SK-N-SH treated with all-trans-retinoic acid at 6 μM for 48 hours (cell line): ENCODE measurements at regions not wholly inside any gene's neighbourhood (a gene's known extent, or its start where the extent isn't known, plus 50 kb on each side); places are given as distances from the start of the nearest gene placed in this dataset.

Source experiments
- ATAC-seq: fragments of 200-7000 bp; cut with Tn5 transposase; 3 replicates; pipeline ENCODE4 v1.9.1; 2020; ENCODE audit warnings: mild to moderate bottlenecking, moderate library complexity
- ARNTL ChIP-seq: fragments of 450-650 bp; formaldehyde crosslinking; IDR thresholded peaks from 2 replicates; pipeline ENCODE4 v1.5.0; 2020; ENCODE audit warnings: low read depth, mild to moderate bottlenecking, moderate library complexity, borderline replicate concordance
- BACH2 ChIP-seq: fragments of 250-450 bp; sonication (Bioruptor Pico); IDR thresholded peaks from 2 replicates; pipeline ENCODE4 v1.9.0; 2021; ENCODE audit warnings: mild to moderate bottlenecking, borderline replicate concordance
- CSDC2 ChIP-seq: fragments of 250-450 bp; sonication (Bioruptor Pico); IDR thresholded peaks from 2 replicates; pipeline ENCODE4 v1.5.0; 2020; ENCODE audit warnings: mild to moderate bottlenecking, moderate library complexity
- GLIS3 ChIP-seq: fragments of 250-450 bp; sonication (Bioruptor Pico); IDR thresholded peaks from 2 replicates; pipeline ENCODE4 v1.5.0; 2020; ENCODE audit warnings: mild to moderate bottlenecking, moderate library complexity
- ISL1 ChIP-seq: fragments of 250-450 bp; sonication (Bioruptor Pico); IDR thresholded peaks from 2 replicates; pipeline ENCODE4 v2.1.2; 2022; ENCODE audit warnings: mild to moderate bottlenecking, moderate library complexity
- OSR1 ChIP-seq: fragments of 250-450 bp; sonication (Bioruptor Pico); IDR thresholded peaks from 2 replicates; pipeline ENCODE4 v1.8.0; 2022; ENCODE audit warnings: moderate library complexity, mild to moderate bottlenecking, inconsistent platforms
- PPARA ChIP-seq: fragments of 250-450 bp; sonication (Bioruptor Pico); IDR thresholded peaks from 2 replicates; pipeline ENCODE4 v1.5.0; 2020; ENCODE audit warnings: mild to moderate bottlenecking, borderline replicate concordance
- RARB ChIP-seq: fragments of 250-450 bp; sonication (Bioruptor Pico); IDR thresholded peaks from 2 replicates; pipeline ENCODE4 v1.8.0; 2021; ENCODE audit warnings: mild to moderate bottlenecking, moderate library complexity
- TCF4 ChIP-seq: fragments of 250-450 bp; sonication (Bioruptor Pico); IDR thresholded peaks from 2 replicates; pipeline ENCODE4 v1.8.0; 2021; ENCODE audit warnings: mild to moderate bottlenecking, moderate library complexity, borderline replicate concordance
- TOX ChIP-seq: fragments of 250-450 bp; sonication (Bioruptor Pico); IDR thresholded peaks from 2 replicates; pipeline ENCODE4 v1.8.0; 2021; ENCODE audit warnings: mild to moderate bottlenecking, moderate library complexity, borderline replicate concordance
- ZFP3 ChIP-seq: fragments of 250-450 bp; sonication (Bioruptor Pico); IDR thresholded peaks from 2 replicates; pipeline ENCODE4 v1.5.0; 2020; ENCODE audit warnings: mild to moderate bottlenecking, moderate library complexity
- ZNF565 ChIP-seq: fragments of 450-650 bp; formaldehyde crosslinking; conservative IDR thresholded peaks from 2 replicates; pipeline ENCODE4 v1.5.0; 2020; ENCODE audit warnings: low read depth, mild to moderate bottlenecking, moderate library complexity
- ZNF70 ChIP-seq: fragments of 450-650 bp; formaldehyde crosslinking; IDR thresholded peaks from 2 replicates; pipeline ENCODE4 v1.5.0; 2020; ENCODE audit warnings: mild to moderate bottlenecking, moderate library complexity
- ZNF8 ChIP-seq: fragments of 450-650 bp; formaldehyde crosslinking; IDR thresholded peaks from 2 replicates; pipeline ENCODE4 v1.5.0; 2020; ENCODE audit warnings: mild to moderate bottlenecking, moderate library complexity
- TF ChIP-seq, protein P1 (sequence below): fragments of 250-450 bp; sonication (Bioruptor Pico); IDR thresholded peaks from 2 replicates; pipeline ENCODE4 v1.5.1; 2020; ENCODE audit warnings: low read depth, mild to moderate bottlenecking, moderate library complexity
- TF ChIP-seq, protein P2 (sequence below): fragments of 250-450 bp; sonication (Bioruptor Pico); IDR thresholded peaks from 2 replicates; pipeline ENCODE4 v1.5.1; 2021; ENCODE audit warnings: mild to moderate bottlenecking, moderate library complexity
- TF ChIP-seq, protein P3 (sequence below): fragments of 250-450 bp; sonication (Bioruptor Pico); IDR thresholded peaks from 2 replicates; pipeline ENCODE4 v1.8.0; 2020; ENCODE audit warnings: mild to moderate bottlenecking, moderate library complexity, borderline replicate concordance
- TF ChIP-seq, protein P4 (sequence below): fragments of 250-450 bp; sonication (Bioruptor Pico); IDR thresholded peaks from 2 replicates; pipeline ENCODE4 v1.5.0; 2020; ENCODE audit warnings: mild to moderate bottlenecking, moderate library complexity
- TF ChIP-seq, protein P5 (sequence below): fragments of 250-450 bp; sonication (Bioruptor Pico); IDR thresholded peaks from 2 replicates; pipeline ENCODE4 v1.8.0; 2021; ENCODE audit warnings: low read depth, mild to moderate bottlenecking, moderate library complexity, borderline replicate concordance

DNA sequence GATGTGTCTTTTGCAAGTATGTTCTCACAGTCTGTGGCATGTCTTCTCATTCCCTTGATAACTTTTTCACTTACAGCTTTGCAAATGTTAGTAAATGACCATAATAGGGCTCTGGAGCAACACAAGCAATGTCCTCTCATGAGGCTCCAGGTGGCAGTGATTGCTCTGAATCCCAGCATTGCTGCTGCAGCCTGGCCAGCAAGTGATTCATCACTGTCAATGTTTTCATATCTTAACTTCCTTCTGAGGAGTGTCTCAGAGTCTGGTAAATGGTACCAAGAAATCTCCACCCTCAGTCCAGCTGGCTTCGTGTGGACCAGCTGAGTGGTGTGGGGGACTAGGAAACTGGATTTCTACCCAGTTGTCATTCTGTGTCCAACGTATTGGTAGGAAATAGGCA lies 139.6 kb downstream of the MYLK4 start:
- TF ChIP-seq, protein P1, sequence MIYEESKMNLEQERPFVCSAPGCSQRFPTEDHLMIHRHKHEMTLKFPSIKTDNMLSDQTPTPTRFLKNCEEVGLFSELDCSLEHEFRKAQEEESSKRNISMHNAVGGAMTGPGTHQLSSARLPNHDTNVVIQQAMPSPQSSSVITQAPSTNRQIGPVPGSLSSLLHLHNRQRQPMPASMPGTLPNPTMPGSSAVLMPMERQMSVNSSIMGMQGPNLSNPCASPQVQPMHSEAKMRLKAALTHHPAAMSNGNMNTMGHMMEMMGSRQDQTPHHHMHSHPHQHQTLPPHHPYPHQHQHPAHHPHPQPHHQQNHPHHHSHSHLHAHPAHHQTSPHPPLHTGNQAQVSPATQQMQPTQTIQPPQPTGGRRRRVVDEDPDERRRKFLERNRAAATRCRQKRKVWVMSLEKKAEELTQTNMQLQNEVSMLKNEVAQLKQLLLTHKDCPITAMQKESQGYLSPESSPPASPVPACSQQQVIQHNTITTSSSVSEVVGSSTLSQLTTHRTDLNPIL (CRISPR knock-in tag) = no peak
- TF ChIP-seq PPARA (CRISPR knock-in tag) (no peak), ARNTL (CRISPR knock-in tag) (no peak), OSR1 (CRISPR knock-in tag) (no peak), BACH2 (CRISPR knock-in tag) (no peak), ZNF565 (CRISPR knock-in tag) (no peak), TCF4 (CRISPR knock-in tag) (no peak), RARB (CRISPR knock-in tag) (no peak), ZFP3 (CRISPR knock-in tag) (no peak), ZNF70 (CRISPR knock-in tag) (no peak), CSDC2 (CRISPR knock-in tag) (no peak), ZNF8 (no peak), TOX (CRISPR knock-in tag) (no peak), GLIS3 (CRISPR knock-in tag) (no peak), ISL1 (no peak)
- TF ChIP-seq, protein P2, sequence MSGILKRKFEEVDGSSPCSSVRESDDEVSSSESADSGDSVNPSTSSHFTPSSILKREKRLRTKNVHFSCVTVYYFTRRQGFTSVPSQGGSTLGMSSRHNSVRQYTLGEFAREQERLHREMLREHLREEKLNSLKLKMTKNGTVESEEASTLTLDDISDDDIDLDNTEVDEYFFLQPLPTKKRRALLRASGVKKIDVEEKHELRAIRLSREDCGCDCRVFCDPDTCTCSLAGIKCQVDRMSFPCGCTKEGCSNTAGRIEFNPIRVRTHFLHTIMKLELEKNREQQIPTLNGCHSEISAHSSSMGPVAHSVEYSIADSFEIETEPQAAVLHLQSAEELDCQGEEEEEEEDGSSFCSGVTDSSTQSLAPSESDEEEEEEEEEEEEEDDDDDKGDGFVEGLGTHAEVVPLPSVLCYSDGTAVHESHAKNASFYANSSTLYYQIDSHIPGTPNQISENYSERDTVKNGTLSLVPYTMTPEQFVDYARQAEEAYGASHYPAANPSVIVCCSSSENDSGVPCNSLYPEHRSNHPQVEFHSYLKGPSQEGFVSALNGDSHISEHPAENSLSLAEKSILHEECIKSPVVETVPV (CRISPR knock-in tag) = no peak
- TF ChIP-seq, protein P3, sequence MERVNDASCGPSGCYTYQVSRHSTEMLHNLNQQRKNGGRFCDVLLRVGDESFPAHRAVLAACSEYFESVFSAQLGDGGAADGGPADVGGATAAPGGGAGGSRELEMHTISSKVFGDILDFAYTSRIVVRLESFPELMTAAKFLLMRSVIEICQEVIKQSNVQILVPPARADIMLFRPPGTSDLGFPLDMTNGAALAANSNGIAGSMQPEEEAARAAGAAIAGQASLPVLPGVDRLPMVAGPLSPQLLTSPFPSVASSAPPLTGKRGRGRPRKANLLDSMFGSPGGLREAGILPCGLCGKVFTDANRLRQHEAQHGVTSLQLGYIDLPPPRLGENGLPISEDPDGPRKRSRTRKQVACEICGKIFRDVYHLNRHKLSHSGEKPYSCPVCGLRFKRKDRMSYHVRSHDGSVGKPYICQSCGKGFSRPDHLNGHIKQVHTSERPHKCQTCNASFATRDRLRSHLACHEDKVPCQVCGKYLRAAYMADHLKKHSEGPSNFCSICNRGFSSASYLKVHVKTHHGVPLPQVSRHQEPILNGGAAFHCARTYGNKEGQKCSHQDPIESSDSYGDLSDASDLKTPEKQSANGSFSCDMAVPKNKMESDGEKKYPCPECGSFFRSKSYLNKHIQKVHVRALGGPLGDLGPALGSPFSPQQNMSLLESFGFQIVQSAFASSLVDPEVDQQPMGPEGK (CRISPR knock-in tag) = no peak
- TF ChIP-seq, protein P4, sequence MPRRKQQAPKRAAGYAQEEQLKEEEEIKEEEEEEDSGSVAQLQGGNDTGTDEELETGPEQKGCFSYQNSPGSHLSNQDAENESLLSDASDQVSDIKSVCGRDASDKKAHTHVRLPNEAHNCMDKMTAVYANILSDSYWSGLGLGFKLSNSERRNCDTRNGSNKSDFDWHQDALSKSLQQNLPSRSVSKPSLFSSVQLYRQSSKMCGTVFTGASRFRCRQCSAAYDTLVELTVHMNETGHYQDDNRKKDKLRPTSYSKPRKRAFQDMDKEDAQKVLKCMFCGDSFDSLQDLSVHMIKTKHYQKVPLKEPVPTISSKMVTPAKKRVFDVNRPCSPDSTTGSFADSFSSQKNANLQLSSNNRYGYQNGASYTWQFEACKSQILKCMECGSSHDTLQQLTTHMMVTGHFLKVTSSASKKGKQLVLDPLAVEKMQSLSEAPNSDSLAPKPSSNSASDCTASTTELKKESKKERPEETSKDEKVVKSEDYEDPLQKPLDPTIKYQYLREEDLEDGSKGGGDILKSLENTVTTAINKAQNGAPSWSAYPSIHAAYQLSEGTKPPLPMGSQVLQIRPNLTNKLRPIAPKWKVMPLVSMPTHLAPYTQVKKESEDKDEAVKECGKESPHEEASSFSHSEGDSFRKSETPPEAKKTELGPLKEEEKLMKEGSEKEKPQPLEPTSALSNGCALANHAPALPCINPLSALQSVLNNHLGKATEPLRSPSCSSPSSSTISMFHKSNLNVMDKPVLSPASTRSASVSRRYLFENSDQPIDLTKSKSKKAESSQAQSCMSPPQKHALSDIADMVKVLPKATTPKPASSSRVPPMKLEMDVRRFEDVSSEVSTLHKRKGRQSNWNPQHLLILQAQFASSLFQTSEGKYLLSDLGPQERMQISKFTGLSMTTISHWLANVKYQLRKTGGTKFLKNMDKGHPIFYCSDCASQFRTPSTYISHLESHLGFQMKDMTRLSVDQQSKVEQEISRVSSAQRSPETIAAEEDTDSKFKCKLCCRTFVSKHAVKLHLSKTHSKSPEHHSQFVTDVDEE (CRISPR knock-in tag) = no peak
- ATAC-seq = no peak

DNA sequence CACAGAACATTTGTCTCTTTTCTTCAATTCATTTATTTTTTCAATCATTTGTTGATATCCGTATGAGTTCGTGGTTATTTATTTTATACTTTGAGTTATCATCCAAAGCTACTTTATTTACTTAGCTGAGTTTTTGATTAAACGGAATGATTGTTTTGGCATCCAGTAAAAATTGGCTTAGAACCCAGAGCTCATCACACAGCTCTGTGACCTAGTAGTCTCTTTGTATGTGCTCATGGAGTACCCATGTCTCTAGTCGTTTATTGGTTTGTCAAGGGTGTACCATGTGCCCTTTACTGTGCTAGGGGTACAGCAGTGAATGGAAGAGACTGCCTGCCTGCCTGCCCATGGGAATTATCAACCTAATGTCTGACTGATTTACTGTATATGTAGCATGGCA lies 142.2 kb downstream of the MYLK4 start:
- TF ChIP-seq RARB (CRISPR knock-in tag) (no peak), ZNF8 (no peak), PPARA (CRISPR knock-in tag) (no peak), GLIS3 (CRISPR knock-in tag) (no peak)
- TF ChIP-seq, protein P3 (CRISPR knock-in tag) = no peak
- TF ChIP-seq, protein P1 (CRISPR knock-in tag) = no peak
- TF ChIP-seq, protein P4 (CRISPR knock-in tag) = no peak
- TF ChIP-seq, protein P5, sequence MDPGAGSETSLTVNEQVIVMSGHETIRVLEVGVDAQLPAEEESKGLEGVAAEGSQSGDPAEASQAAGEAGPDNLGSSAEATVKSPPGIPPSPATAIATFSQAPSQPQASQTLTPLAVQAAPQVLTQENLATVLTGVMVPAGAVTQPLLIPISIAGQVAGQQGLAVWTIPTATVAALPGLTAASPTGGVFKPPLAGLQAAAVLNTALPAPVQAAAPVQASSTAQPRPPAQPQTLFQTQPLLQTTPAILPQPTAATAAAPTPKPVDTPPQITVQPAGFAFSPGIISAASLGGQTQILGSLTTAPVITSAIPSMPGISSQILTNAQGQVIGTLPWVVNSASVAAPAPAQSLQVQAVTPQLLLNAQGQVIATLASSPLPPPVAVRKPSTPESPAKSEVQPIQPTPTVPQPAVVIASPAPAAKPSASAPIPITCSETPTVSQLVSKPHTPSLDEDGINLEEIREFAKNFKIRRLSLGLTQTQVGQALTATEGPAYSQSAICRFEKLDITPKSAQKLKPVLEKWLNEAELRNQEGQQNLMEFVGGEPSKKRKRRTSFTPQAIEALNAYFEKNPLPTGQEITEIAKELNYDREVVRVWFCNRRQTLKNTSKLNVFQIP (CRISPR knock-in tag) = no peak

More for the DNA sequence above, 142.2 kb downstream of the MYLK4 start:
- no peak for ATAC-seq
